ENCODE measurements at regions not wholly inside any gene's neighbourhood (a gene's known extent, or its start where the extent isn't known, plus 50 kb on each side); places are given as distances from the start of the nearest gene placed in this dataset.
A peak's percentile ranks its signal among the peaks of the same experiment; 100 is the strongest.

DNA sequence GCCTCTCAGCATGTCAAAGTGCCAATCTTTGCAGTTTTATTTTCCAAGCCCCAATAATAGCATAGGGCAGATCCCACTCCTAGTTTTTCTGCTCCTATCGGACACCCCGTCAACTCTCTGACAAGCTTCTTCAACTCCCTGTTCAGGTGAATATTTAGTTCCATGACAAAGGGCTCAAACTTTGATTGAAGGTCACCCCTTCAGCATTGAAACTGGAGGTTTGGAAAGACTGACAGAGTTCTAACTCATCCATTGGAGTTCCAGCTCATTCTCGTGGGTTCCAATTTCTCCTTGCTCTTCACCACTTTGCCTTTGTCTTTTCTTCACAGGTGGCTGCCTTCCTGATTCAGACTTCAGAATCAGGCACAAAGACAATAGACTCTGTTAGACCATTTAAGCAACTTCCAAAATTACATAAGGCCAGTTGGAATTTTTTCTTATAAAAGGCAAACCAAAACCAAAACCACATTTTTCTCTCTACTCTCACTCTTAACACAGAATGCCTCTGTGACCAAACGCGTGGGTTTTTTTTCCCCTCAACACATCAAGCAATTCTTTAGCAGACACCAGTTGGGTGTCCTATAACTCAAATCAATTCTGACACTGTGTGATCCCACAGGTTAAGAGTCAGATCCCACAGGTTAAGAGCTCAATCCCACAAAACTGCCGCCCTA is 169.3 kb upstream of the USP25 start:
- DNase-seq (ENCODE audit: low read depth in 2 of 2), result peak in 1 of 2 donors; percentile 49
- TF ChIP-seq, protein P1, sequence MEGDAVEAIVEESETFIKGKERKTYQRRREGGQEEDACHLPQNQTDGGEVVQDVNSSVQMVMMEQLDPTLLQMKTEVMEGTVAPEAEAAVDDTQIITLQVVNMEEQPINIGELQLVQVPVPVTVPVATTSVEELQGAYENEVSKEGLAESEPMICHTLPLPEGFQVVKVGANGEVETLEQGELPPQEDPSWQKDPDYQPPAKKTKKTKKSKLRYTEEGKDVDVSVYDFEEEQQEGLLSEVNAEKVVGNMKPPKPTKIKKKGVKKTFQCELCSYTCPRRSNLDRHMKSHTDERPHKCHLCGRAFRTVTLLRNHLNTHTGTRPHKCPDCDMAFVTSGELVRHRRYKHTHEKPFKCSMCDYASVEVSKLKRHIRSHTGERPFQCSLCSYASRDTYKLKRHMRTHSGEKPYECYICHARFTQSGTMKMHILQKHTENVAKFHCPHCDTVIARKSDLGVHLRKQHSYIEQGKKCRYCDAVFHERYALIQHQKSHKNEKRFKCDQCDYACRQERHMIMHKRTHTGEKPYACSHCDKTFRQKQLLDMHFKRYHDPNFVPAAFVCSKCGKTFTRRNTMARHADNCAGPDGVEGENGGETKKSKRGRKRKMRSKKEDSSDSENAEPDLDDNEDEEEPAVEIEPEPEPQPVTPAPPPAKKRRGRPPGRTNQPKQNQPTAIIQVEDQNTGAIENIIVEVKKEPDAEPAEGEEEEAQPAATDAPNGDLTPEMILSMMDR (IDR thresholded peaks at IDR 0.05; ENCODE audit: low read depth, low read length), result no peak
- no peak overlapping the region for H3K4me3 ChIP-seq (replicated peaks in 1 of 2; ENCODE audit: low read depth in 2 of 2, low read length in 2 of 2)

DNA sequence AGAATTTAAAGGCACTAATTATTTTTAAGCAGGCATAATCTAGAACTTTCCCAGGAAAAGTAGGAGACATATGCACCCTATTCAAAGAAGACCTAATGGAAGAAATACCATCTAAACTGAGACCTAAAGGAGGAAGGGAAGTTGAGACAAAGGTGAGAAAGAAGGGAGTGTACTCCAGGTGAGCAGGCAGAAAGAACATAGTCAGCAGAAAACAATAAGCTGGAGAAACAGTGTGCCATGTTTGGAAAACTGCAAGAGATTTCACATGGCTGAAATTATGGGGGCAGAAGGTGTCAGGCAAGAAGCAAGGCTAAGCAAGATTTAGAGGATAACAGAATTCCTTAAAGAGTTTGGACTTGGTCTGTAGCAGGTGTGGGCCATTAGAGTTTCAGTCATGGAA is 167.0 kb upstream of the USP25 start:
- DNase-seq (ENCODE audit: low read depth in 2 of 2), result no peak
- TF ChIP-seq, protein P1 (IDR thresholded peaks at IDR 0.05; ENCODE audit: low read depth, low read length), result no peak
- no peak overlapping the region for H3K4me3 ChIP-seq (replicated peaks in 1 of 2; ENCODE audit: low read depth in 2 of 2, low read length in 2 of 2)

DNA sequence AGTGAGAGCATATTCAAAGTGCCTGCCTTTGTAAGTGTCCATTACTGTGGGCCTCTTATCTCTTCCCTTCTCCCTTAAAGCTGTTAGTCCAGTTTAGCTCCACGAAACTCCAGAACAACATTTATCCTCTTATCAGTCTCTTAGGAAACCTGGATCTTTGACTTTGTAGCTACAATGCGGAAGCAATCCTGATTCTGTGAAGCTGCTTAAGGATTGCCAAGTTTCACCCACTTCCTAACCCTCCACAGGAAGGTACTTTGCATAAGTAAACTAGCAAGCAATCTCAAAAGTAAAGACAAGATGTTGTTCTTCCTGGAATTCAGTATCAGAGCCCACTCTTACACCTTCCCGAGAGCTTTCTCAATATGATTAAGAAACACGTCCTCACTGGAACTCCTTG is 164.9 kb upstream of the USP25 start:
- DNase-seq (ENCODE audit: low read depth in 2 of 2), result peak in 1 of 2 donors; percentile 1
- TF ChIP-seq, protein P1 (IDR thresholded peaks at IDR 0.05; ENCODE audit: low read depth, low read length), result no peak
- H3K4me3 ChIP-seq (replicated peaks in 1 of 2; ENCODE audit: low read depth in 2 of 2, low read length in 2 of 2), result no peak overlapping the region

DNA sequence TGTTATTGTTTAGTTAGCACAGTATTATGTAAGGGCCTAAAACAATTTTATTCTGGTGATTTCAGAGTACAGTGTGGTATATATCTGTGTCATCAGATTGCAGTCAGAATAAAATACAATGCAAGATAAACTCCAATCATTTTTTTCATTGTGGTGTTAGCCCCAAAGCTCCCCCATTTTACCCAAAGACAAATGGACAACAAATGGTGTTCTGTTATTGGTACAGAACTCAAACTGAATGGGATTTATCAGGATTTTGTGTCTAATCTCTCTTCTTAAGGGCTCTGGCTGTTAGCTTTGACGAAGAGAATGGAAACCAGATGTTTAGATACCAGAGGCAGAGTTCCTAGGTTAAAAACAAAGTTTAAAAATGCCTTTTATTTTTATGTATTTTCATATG is 163.1 kb upstream of the USP25 start:
- TF ChIP-seq, protein P1 (IDR thresholded peaks at IDR 0.05; ENCODE audit: low read depth, low read length), result no peak
- no peak for DNase-seq (ENCODE audit: low read depth in 2 of 2)
- no peak overlapping the region for H3K4me3 ChIP-seq (replicated peaks in 1 of 2; ENCODE audit: low read depth in 2 of 2, low read length in 2 of 2)

DNA sequence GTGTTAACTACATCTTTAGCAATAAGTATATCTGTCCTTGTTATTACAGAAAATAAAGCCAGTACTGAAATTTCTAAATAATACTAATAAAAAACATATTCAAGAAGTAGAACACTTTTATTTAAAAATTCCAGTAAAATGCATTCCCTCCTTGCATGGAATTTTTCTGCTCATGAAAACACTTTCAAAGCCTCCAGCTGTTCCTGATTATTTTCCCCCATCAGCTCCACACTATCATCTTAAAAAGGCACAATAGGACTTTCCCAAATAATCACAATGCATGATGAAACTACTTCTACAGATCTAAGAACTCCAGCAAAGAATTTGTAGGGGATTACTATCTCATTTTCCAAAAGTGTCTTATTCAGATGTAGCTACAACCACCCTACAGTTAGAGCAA is 162.6 kb upstream of the USP25 start:
- DNase-seq (ENCODE audit: low read depth in 2 of 2), result no peak
- no peak overlapping the region for H3K4me3 ChIP-seq (replicated peaks in 1 of 2; ENCODE audit: low read depth in 2 of 2, low read length in 2 of 2)
- TF ChIP-seq, protein P1 (IDR thresholded peaks at IDR 0.05; ENCODE audit: low read depth, low read length), result no peak

DNA sequence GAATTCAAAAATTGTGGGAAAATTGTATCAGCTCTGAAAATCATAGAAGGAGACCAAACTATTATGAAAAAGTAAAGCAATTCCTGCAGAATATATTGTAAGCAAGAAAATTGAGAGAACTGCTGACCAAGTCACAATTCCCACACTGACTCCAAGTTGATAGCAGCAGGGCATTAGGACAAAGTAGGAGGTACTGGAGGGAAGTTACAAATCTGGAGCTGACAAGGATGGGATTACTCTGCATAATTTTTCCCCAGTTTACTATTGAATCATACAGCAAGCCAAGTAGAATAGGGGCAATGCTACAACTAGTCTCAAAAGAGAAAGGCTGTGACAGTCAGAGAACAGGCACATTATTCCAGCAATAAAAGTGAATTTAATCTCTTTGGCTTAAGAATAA is 161.3 kb upstream of the USP25 start:
- TF ChIP-seq, protein P1 (IDR thresholded peaks at IDR 0.05; ENCODE audit: low read depth, low read length), result no peak
- H3K4me3 ChIP-seq (replicated peaks in 1 of 2; ENCODE audit: low read depth in 2 of 2, low read length in 2 of 2), result no peak overlapping the region
- DNase-seq (ENCODE audit: low read depth in 2 of 2), result no peak

All from cardiac fibroblast (primary cell).